Right cardiac atrium (tissue), 5 donors: ENCODE measurements at regions not wholly inside any gene's neighbourhood (a gene's known extent, or its start where the extent isn't known, plus 50 kb on each side); places are given as distances from the start of the nearest gene placed in this dataset.

Experiments used
- ATAC-seq, 2 donors: fragments of 200-7000 bp; cut with Tn5 transposase; one replicate each; pipeline versions ENCODE4 v1.8.0 to v1.9.1; 2020; ENCODE audit warnings: moderate library complexity in 2 of 2, mild to moderate bottlenecking in 1 of 2
- DNase-seq, 3 donors: peaks; one replicate each; pipeline ENCODE4 v3.0.0-alpha.2; 2020
- H3K27ac ChIP-seq: one replicate; pipeline ENCODE4 v1.5.1; 2013; ENCODE audit warnings: mild to moderate bottlenecking, low read length, control low read depth, moderate library complexity
- H3K27me3 ChIP-seq: one replicate; pipeline ENCODE4 v1.6.1; 2013; ENCODE audit not compliant: control insufficient read depth, insufficient read depth
- H3K4me1 ChIP-seq: one replicate; pipeline ENCODE4 v1.6.1; 2013; ENCODE audit warnings: low read length; ENCODE audit not compliant: control insufficient read depth, insufficient read depth
- H3K4me3 ChIP-seq: one replicate; pipeline ENCODE4 v1.5.1; 2013; ENCODE audit warnings: low read length, control low read depth
- H3K9me3 ChIP-seq: one replicate; pipeline ENCODE4 v1.6.1; 2013; ENCODE audit warnings: low read length; ENCODE audit not compliant: control insufficient read depth
- WGBS: extraction: QIAGEN DNeasy Blood & Tissue Kit; methylation state at CpG from one replicate; pipeline ENCODE4 v1.1.7; 2013; 5-methylcytosine and 5-hydroxymethylcytosine counted together
- intact Hi-C, 4 donors: fragments of 100-400 bp; cut with DNase I; formaldehyde crosslinking; loops; one replicate each; pipeline versions ENCODE4 v1.11.0 to v1.14.0; 2022 to 2023
- donor health status: healthy with polysubstance abuse.
- donor health status: DM: no; HTN: yes; CAD: no.
- donor health status: DM: no; HTN: no; CAD: no.
- donor health status: DM: no; HTN: yes; CAD: no; lungs with severe emphysema.
- donor health status: DM: yes; HTN: yes; CAD: no.

- Histone ChIP-seq H3K4me1 (no peaks in the 10 kb centered on the region), H3K27ac (no peak overlapping the region), H3K4me3 (no peak overlapping the region), H3K27me3 (no peaks in the 10 kb centered on the region), H3K9me3 (no peaks in the 10 kb centered on the region)
- WGBS: 78% methylated on average over 4 of the region's 4 CpGs
- intact Hi-C loops: no loop called here
- DNase-seq: no peak
- no peak for ATAC-seq
Measured at GRCh38 chr1:239993366-239993765, 98.3 kb upstream of the FMN2 start.

GRCh38 chr1:239995281-239995680 lies 96.4 kb upstream of the FMN2 start:
- intact Hi-C loops: no loop called here
- H3K9me3 ChIP-seq: no peaks in the 10 kb centered on the region
- ATAC-seq: no peak
- 78% methylated on average over 3 of the region's 3 CpGs for WGBS
- H3K4me3 ChIP-seq: no peak overlapping the region
- no peaks in the 10 kb centered on the region for H3K4me1 ChIP-seq
- H3K27me3 ChIP-seq: no peaks in the 10 kb centered on the region
- no peak overlapping the region for H3K27ac ChIP-seq
- no peak for DNase-seq

- Histone ChIP-seq H3K4me3 (no peak overlapping the region), H3K27me3 (no peaks in the 10 kb centered on the region), H3K9me3 (no peaks in the 10 kb centered on the region), H3K4me1 (no peaks in the 10 kb centered on the region), H3K27ac (no peak overlapping the region)
- ATAC-seq: no peak
- intact Hi-C loops: no loop called here
- no peak for DNase-seq
- WGBS: 60% methylated on average over 6 of the region's 6 CpGs
Measured at GRCh38 chr1:239997160-239997514, 94.5 kb upstream of the FMN2 start.

DNA sequence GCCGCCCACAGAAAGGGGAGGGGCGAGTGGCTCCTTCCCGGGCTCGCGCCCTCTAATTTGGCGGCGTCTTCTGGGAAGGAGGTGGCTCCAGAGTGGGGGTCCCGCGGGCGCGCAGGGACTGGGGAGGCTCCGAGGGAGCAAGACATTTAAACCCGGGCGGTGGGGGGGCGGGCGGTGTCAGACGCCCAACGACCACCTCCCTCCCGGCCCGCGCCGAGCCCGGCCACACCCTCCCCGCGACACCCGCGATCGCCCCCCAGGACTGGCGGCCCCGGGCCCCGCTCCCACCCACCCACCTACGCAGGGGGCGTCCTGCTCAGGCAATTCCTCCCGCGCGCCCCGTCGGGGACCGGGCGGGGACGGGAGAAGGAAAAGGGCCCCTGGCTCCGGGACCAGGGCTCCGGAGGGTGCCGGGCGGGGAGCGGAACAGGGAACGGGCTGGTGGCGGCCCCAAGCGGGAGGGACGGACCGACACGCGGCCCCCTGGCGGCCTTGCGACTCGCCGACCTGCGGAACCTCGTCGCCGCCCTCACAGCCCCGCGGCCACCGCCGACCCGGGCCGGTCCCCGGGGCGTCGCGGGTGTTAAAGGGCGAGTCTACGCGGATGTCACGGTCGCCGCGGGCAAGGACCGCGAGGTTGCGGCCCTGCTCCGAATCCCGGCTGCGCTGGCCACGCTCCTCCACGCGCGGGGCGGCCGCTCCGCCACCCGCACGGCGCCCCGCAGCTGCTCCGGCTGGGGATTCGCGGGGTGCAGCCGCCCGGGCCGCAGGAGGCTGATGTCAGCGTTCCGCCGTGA lies 94.0 kb upstream of the FMN2 start:
- no peaks in the 10 kb centered on the region for H3K4me1 ChIP-seq
- intact Hi-C loops: no loop called here
- H3K4me3 ChIP-seq: peak overlapping the region; percentile 21
- no peak overlapping the region for H3K27ac ChIP-seq
- WGBS: 5% methylated on average over 104 of the region's 104 CpGs
- no peaks in the 10 kb centered on the region for H3K9me3 ChIP-seq
- peak in 1 of 3 donors; percentile 57 for DNase-seq
- no peaks in the 10 kb centered on the region for H3K27me3 ChIP-seq
- peak; percentile 25 to 38 for ATAC-seq

- WGBS: 38% methylated on average over 3 of the region's 3 CpGs
- Histone ChIP-seq H3K9me3 (no peaks in the 10 kb centered on the region), H3K27ac (no peak overlapping the region), H3K4me1 (no peaks in the 10 kb centered on the region), H3K27me3 (no peaks in the 10 kb centered on the region), H3K4me3 (no peak overlapping the region)
- DNase-seq (no peak), ATAC-seq (no peak)
- intact Hi-C loops: no loop called here
Measured at GRCh38 chr1:239998312-239998649, 93.4 kb upstream of the FMN2 start.

DNA sequence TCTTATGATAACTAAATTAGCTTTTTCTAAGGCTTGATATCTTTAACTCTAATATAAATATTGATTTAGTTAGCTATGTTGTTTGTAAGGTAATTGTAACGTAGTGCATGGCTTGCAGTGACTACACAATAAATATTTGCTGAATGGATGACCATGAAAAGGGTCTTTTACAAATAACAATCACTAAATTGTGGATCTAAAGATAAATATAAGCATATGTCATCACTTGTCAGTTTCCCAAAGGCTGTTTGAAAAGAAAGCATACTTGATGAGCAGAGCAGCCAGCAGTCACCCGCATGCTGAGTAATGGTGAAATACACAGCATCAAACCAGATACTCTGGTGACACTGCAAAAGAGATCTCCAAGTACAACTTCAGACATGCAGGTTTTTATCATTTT lies 92.5 kb upstream of the FMN2 start:
- H3K27ac ChIP-seq: no peak overlapping the region
- ATAC-seq: no peak
- no peak overlapping the region for H3K4me3 ChIP-seq
- DNase-seq: no peak
- H3K4me1 ChIP-seq: no peaks in the 10 kb centered on the region
- WGBS: 70% methylated on average over 2 of the region's 2 CpGs
- no peaks in the 10 kb centered on the region for H3K27me3 ChIP-seq
- intact Hi-C loops: no loop called here
- no peaks in the 10 kb centered on the region for H3K9me3 ChIP-seq

DNA sequence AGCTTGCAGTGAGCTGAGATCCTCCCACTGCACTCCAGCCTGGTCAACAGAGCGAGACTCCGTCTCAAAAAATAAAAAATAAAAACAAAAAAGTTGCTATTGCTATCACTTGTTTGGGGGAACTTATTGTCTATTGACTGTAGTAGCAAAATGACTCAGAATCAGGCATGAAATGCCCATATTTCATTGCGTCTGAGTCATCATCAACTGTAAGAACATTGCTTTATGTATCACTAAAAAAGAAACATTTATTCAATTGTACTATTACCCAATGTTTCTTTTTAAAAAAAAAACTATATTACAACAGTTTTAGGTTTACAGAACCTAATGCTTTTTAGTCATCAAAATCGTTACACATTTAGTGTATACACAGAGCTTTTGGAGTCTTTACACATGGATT lies 91.0 kb upstream of the FMN2 start:
- no peak for DNase-seq
- Histone ChIP-seq H3K9me3 (no peaks in the 10 kb centered on the region), H3K4me1 (no peaks in the 10 kb centered on the region), H3K27me3 (no peaks in the 10 kb centered on the region), H3K27ac (no peak overlapping the region), H3K4me3 (no peak overlapping the region)
- 80% methylated on average over 4 of the region's 4 CpGs for WGBS
- intact Hi-C loops: no loop called here
- no peak for ATAC-seq

GRCh38 chr1:240001177-240001740 lies 90.4 kb upstream of the FMN2 start:
- Histone ChIP-seq H3K4me3 (no peak overlapping the region), H3K27ac (no peak overlapping the region), H3K4me1 (no peaks in the 10 kb centered on the region), H3K27me3 (no peaks in the 10 kb centered on the region), H3K9me3 (no peaks in the 10 kb centered on the region)
- intact Hi-C loops: no loop called here
- 61% methylated on average over 7 of the region's 7 CpGs for WGBS
- no peak for DNase-seq
- ATAC-seq: no peak

DNA sequence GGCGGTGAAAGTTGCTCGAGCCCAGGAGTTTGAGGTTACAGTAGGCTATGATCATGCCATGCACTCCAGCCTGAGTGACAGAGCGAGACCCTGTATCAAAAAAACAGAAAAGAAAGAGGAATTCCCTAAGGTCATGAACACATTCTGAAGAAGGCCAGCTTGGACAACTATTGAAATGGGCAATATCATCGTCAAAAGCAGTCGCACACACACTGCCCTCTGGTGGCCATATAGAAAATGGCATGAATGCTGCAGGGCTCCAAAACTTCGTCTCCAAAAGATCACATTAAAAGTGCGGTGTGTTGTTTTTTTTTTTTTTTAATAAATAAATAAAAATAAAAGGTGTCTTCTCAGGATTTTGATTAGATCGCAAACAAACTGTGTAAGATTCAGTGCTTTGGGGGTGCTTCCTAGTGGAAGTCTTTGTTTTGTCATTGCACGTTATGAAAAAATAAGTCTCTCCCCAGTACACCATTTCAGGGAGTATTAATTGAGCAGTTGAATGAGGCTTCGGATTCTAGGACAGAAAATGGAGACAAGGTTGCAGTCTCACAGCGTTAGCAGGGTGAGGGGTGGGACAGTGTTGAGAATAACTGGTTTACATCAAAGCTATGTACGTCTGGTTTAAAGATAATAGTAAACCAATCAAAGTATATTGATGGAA lies 87.5 kb upstream of the FMN2 start:
- H3K4me1 ChIP-seq: no peaks in the 10 kb centered on the region
- WGBS: 55% methylated on average over 12 of the region's 12 CpGs
- H3K27me3 ChIP-seq: no peaks in the 10 kb centered on the region
- intact Hi-C loops: no loop called here
- no peak overlapping the region for H3K27ac ChIP-seq
- no peak overlapping the region for H3K4me3 ChIP-seq
- no peaks in the 10 kb centered on the region for H3K9me3 ChIP-seq
- ATAC-seq (no peak), DNase-seq (no peak)

DNA sequence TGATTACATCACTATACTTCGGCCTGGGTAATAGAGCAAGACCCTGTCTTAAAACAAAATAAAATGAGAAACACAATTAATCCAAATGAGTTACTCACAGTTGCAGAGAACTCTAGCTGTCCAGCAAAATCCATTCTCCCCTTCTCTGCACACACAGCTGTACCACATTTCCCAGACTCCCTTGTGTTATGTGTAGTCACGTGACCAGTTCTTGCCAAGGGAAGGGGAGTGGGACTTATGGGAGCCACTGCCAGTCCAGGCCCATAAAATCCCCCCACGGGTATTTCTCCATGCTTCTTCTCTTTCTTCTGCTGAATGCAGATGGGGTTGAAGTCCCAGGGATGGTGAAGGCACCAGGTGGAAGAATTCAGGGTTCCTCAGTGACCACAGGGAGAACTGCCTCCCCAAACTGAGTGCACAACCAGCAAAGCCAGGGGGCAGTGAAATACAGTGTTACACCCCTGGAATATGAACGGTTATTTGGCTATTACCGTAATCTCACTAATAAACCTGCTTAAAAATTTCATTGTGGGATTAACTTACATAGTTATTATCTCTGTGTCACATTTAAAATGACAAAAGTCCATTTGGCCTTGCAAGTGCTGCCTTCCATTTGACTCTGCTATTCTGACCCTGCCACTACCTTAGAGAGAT lies 85.6 kb upstream of the FMN2 start:
- H3K4me1 ChIP-seq: no peaks in the 10 kb centered on the region
- H3K27me3 ChIP-seq: no peaks in the 10 kb centered on the region
- H3K9me3 ChIP-seq: peaks cover 2% of the 10 kb centered on the region
- no peak for ATAC-seq
- H3K4me3 ChIP-seq: no peak overlapping the region
- no peak for DNase-seq
- no peak overlapping the region for H3K27ac ChIP-seq
- intact Hi-C loops: no loop called here
- WGBS: 68% methylated on average over 5 of the region's 5 CpGs

GRCh38 chr1:240008298-240008697 lies 83.4 kb upstream of the FMN2 start:
- no peak for DNase-seq
- intact Hi-C loops: no loop called here
- ATAC-seq: no peak
- no peak overlapping the region for H3K27ac ChIP-seq
- 62% methylated on average over 5 of the region's 5 CpGs for WGBS
- H3K4me1 ChIP-seq: no peaks in the 10 kb centered on the region
- peaks cover 2% of the 10 kb centered on the region for H3K9me3 ChIP-seq
- H3K27me3 ChIP-seq: no peaks in the 10 kb centered on the region
- H3K4me3 ChIP-seq: no peak overlapping the region
